ENCODE measurements at regions not wholly inside any gene's neighbourhood (a gene's known extent, or its start where the extent isn't known, plus 50 kb on each side); places are given as distances from the start of the nearest gene placed in this dataset.

DNA sequence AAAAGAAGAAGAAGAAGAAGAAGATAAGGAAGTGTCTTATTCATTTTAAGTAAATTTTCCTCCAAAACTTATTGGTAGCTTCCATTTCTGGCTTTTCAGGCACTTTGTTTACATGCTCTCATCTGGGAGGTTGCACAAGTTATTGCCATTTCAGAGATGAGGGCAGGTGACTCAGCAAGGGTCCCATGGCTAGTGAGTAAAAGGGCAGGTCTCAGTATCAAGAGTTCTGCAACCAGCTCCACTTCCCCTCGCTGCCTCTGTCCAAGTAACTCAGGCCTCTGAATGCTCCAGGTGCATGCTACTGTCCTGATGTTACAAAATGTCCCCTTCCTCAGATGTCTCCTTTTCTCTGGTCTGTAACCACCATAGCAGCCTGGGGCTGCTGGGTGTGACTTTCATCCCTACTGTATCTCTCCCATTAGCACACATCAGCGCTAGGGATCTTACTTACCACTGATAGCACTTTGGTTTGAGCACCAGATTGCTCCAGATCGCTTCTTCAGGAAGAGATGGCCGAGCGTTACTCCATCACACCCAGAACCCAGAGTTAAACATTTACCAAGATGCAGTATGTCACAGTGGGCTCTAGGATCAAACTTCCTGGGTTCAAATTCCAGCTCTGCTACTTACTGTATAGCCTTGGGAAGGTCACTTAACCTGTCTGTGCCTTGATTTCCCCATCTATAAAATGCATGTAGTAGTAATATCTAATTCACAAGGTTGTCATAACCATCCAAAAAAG lies 57.4 kb upstream of the LAPTM4A start:
- Mint-ChIP-seq H3K36me3 (ENCODE audit: low read depth) (peaks cover 2% of the 10 kb centered on the region), H3K4me3 (ENCODE audit: unreplicated experiment) (no peak overlapping the region), H3K27ac (ENCODE audit: unreplicated experiment) (no peak overlapping the region)

DNA sequence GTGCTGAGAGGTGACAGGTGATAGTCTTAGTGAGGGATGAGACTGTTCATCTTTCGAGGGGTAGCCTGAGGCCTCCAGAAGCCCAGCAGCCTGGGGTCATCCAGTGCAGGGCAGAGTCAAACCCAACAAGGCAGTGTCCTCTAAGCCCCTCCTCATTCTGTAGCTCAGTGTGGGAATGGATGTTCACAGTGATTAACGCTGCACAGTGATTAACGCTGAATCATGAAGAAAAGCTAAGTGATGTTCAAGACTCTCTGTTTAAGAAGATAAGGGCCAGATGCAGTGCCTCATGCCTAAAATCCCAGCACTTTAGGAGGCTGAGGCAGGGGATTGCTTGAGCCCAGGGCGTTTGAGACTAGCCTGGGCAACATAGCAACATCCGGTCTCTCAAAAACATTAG lies 56.3 kb upstream of the LAPTM4A start:
- no peak for DNase-seq (ENCODE audit: low spot score)
- H3K9me3 Mint-ChIP-seq (ENCODE audit: low read depth) = peaks cover 5% of the 10 kb centered on the region
- H3K4me3 Mint-ChIP-seq (ENCODE audit: unreplicated experiment) = no peak overlapping the region
- TF ChIP-seq, protein P1, sequence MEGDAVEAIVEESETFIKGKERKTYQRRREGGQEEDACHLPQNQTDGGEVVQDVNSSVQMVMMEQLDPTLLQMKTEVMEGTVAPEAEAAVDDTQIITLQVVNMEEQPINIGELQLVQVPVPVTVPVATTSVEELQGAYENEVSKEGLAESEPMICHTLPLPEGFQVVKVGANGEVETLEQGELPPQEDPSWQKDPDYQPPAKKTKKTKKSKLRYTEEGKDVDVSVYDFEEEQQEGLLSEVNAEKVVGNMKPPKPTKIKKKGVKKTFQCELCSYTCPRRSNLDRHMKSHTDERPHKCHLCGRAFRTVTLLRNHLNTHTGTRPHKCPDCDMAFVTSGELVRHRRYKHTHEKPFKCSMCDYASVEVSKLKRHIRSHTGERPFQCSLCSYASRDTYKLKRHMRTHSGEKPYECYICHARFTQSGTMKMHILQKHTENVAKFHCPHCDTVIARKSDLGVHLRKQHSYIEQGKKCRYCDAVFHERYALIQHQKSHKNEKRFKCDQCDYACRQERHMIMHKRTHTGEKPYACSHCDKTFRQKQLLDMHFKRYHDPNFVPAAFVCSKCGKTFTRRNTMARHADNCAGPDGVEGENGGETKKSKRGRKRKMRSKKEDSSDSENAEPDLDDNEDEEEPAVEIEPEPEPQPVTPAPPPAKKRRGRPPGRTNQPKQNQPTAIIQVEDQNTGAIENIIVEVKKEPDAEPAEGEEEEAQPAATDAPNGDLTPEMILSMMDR (IDR thresholded peaks at IDR 0.05) = no peak
- no peaks in the 10 kb centered on the region for H3K27me3 Mint-ChIP-seq (ENCODE audit: low read depth)
- H3K36me3 Mint-ChIP-seq (ENCODE audit: low read depth) = peaks cover 2% of the 10 kb centered on the region
- H3K4me1 Mint-ChIP-seq (ENCODE audit: low read depth) = peaks cover 4% of the 10 kb centered on the region
- H3K27ac Mint-ChIP-seq (ENCODE audit: unreplicated experiment) = no peak overlapping the region

More for the DNA sequence above, 57.4 kb upstream of the LAPTM4A start:
- DNase-seq (ENCODE audit: low spot score) = no peak
- peaks cover 4% of the 10 kb centered on the region for H3K4me1 Mint-ChIP-seq (ENCODE audit: low read depth)
- no peaks in the 10 kb centered on the region for H3K27me3 Mint-ChIP-seq (ENCODE audit: low read depth)
- TF ChIP-seq, protein P1 (IDR thresholded peaks at IDR 0.05) = no peak
- H3K9me3 Mint-ChIP-seq (ENCODE audit: low read depth) = peaks cover 3% of the 10 kb centered on the region

DNA sequence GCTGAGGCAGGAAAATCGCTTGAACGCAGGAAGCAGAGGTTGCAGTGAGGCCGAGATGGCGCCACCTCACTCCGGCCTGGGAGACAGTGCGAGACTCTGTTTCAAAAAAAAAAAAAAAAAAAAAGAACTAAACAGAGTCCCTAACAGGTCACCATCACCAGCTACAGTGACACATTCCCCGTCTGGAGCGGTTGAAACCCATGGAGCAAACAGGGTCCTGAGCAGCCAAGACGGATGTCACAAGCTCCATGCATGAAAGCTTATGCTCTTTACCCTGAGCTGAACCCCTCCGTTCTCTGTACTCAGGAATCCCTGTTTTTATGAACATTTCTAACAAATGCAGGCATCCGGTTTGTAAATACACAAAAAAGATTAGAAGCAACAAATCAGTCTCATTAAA lies 55.9 kb upstream of the LAPTM4A start:
- Mint-ChIP-seq H3K27ac (ENCODE audit: unreplicated experiment) (no peak overlapping the region), H3K36me3 (ENCODE audit: low read depth) (peaks cover 2% of the 10 kb centered on the region), H3K27me3 (ENCODE audit: low read depth) (no peaks in the 10 kb centered on the region), H3K4me1 (ENCODE audit: low read depth) (peaks cover 4% of the 10 kb centered on the region), H3K9me3 (ENCODE audit: low read depth) (peaks cover 9% of the 10 kb centered on the region), H3K4me3 (ENCODE audit: unreplicated experiment) (no peak overlapping the region)
- TF ChIP-seq, protein P1 (IDR thresholded peaks at IDR 0.05) = no peak
- DNase-seq (ENCODE audit: low spot score) = no peak

DNA sequence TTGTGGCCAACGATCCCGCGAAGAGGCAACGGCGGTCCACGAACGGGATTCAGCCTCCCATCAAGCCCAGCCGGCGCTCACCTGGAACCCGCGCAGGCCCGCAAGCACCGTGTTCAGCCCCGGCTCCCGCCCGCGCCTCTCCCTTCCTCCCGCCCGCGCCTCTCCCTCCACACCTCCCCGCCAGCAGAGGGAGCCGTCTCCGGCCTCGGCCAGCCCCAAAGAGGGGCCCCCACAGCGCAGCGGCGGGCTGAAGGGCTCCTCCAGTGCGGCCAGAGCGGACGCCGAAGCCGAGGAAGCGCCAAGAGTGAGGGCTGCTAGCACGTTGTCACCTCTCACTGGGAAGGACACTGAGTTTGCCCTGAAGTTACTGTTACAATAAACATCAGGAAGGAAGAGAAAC lies 55.3 kb upstream of the LAPTM4A start:
- H3K36me3 Mint-ChIP-seq (ENCODE audit: low read depth) = peaks cover 2% of the 10 kb centered on the region
- TF ChIP-seq, protein P1 (IDR thresholded peaks at IDR 0.05) = peak; percentile 69
- no peaks in the 10 kb centered on the region for H3K27me3 Mint-ChIP-seq (ENCODE audit: low read depth)
- no peak for DNase-seq (ENCODE audit: low spot score)
- peaks cover 4% of the 10 kb centered on the region for H3K4me1 Mint-ChIP-seq (ENCODE audit: low read depth)
- H3K9me3 Mint-ChIP-seq (ENCODE audit: low read depth) = peaks cover 15% of the 10 kb centered on the region
- no peak overlapping the region for H3K27ac Mint-ChIP-seq (ENCODE audit: unreplicated experiment)
- H3K4me3 Mint-ChIP-seq (ENCODE audit: unreplicated experiment) = peak overlapping the region; percentile 33

DNA sequence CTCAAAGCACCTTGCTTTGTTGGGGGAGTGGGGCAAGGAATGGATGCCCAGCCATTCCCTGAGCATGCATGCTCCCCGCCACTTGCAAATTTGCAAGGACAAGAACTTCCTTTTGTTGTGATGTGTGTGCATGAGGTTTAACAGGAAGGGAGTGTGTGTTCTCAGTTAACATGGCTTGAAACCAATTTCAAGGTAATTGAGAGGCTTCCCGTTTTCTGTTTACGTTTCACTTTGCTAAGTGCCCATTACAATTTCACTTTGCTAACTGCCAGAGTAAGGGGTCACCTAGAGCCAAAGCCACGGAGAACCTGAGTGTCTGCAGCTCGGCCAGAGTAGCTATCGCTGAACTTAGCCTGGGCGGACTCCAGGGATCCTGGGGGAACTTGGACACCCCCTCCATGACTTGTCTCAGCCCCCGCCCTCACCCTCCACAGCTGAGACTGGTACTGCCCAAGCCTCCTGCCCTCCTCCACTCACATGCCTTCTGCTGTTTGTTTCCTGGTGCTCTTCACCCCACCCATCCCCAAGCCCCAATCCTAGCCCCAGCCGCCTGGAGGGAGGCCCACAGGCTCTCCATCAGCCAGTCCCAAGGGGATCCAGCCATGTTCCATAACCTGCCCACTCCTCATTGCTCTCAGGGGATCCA lies 53.6 kb upstream of the LAPTM4A start:
- TF ChIP-seq, protein P1 (IDR thresholded peaks at IDR 0.05) = no peak
- no peak for DNase-seq (ENCODE audit: low spot score)
- Mint-ChIP-seq H3K36me3 (ENCODE audit: low read depth) (no peaks in the 10 kb centered on the region), H3K27ac (ENCODE audit: unreplicated experiment) (no peak overlapping the region), H3K9me3 (ENCODE audit: low read depth) (peaks cover 18% of the 10 kb centered on the region), H3K4me1 (ENCODE audit: low read depth) (no peaks in the 10 kb centered on the region), H3K4me3 (ENCODE audit: unreplicated experiment) (no peak overlapping the region), H3K27me3 (ENCODE audit: low read depth) (no peaks in the 10 kb centered on the region)
